SU-DHL-6 (cell line): ENCODE measurements at regions not wholly inside any gene's neighbourhood (a gene's known extent, or its start where the extent isn't known, plus 50 kb on each side); places are given as distances from the start of the nearest gene placed in this dataset.
"Not testable (repeated sequence)": the region's sequence is repeated elsewhere in the genome, so short reads cannot be mapped to it uniquely, and the experiment has no call there.

Experiments used
- H2AFZ ChIP-seq: fragments of 200-600 bp; sonication (generic); 2 replicates; pipeline ENCODE4 v1.6.1; 2014; ENCODE audit warnings: low read depth, mild to moderate bottlenecking, moderate library complexity, mixed read lengths, antibody characterized with exemption, low read length; ENCODE audit not compliant: severe bottlenecking
- H3F3A ChIP-seq: fragments of 200-600 bp; shearing (Covaris generic); 2 replicates; pipeline ENCODE4 v1.6.0; 2016; ENCODE audit warnings: antibody characterized with exemption, mild to moderate bottlenecking; ENCODE audit not compliant: insufficient read depth
- H3K27ac ChIP-seq: fragments of 200-600 bp; sonication (generic); 2 replicates; pipeline ENCODE4 v1.5.1; 2016; ENCODE audit warnings: low read depth, mild to moderate bottlenecking, low read length, moderate library complexity, mixed read lengths
- H3K27me3 ChIP-seq: fragments of 200-600 bp; sonication (generic), shearing (Covaris generic); 2 replicates; pipeline ENCODE4 v1.6.0; 2014; ENCODE audit warnings: mild to moderate bottlenecking, low read length
- H3K36me3 ChIP-seq: fragments of 200-600 bp; sonication (generic); 2 replicates; pipeline ENCODE4 v1.6.1; 2014; ENCODE audit warnings: mild to moderate bottlenecking, low read length, mixed read lengths
- H3K4me2 ChIP-seq: fragments of 300-600, 200-600 bp; shearing (Covaris generic), sonication (generic); 2 replicates; pipeline ENCODE4 v1.6.0; 2014; ENCODE audit warnings: low read length, low read depth, mild to moderate bottlenecking; ENCODE audit not compliant: poor library complexity, severe bottlenecking
- H3K4me3 ChIP-seq: fragments of 200-600 bp; sonication (generic); 2 replicates; pipeline ENCODE4 v1.5.1; 2014; ENCODE audit warnings: antibody characterized with exemption, low read length, mild to moderate bottlenecking, mixed read lengths; ENCODE audit not compliant: insufficient read depth, poor library complexity, severe bottlenecking
- H3K79me2 ChIP-seq: fragments of 200-600 bp; sonication (generic); 2 replicates; pipeline ENCODE4 v1.6.1; 2014; ENCODE audit warnings: mild to moderate bottlenecking, low read length, moderate library complexity; ENCODE audit not compliant: insufficient read depth
- H3K9ac ChIP-seq: fragments of 200-600 bp; sonication (generic); 2 replicates; pipeline ENCODE4 v1.7.0; 2014; ENCODE audit warnings: mild to moderate bottlenecking, low read length
- H3K9me2 ChIP-seq: fragments of 200-600 bp; sonication (generic); replicated peaks from 2 replicates; pipeline ENCODE4 v1.6.1; 2014; ENCODE audit warnings: low read length; ENCODE audit not compliant: insufficient read depth
- H3K9me3 ChIP-seq: fragments of 200-600 bp; sonication (generic); 2 replicates; pipeline ENCODE4 v1.6.1; 2014; ENCODE audit warnings: low read length, mixed read lengths; ENCODE audit not compliant: insufficient read depth
- H4K20me1 ChIP-seq: fragments of 200-600 bp; sonication (generic); 2 replicates; pipeline ENCODE4 v1.6.1; 2014; ENCODE audit warnings: low read depth, mild to moderate bottlenecking, antibody characterized with exemption, low read length, moderate library complexity, mixed read lengths
- CTCF ChIP-seq: fragments of 200-600 bp; sonication (generic); IDR thresholded peaks from one replicate; pipeline ENCODE4 v1.5.1; 2017; ENCODE audit warnings: antibody characterized with exemption, mild to moderate bottlenecking, low read length, moderate library complexity; ENCODE audit not compliant: insufficient read depth, poor library complexity, severe bottlenecking
- EZH2phosphoT487 ChIP-seq: fragments of 200-600 bp; sonication (generic), shearing (Covaris generic); conservative IDR thresholded peaks from 2 replicates; pipeline ENCODE4 v1.6.1; 2018; ENCODE audit warnings: mild to moderate bottlenecking, antibody characterized with exemption, low read length, moderate library complexity, mixed read lengths

GRCh38 chr6:86016567-86016966 lies 373.9 kb upstream of the SYNCRIP start:
- Histone ChIP-seq H3K27ac (no peak overlapping the region), H3K9me2 (no peaks in the 10 kb centered on the region), H3K9ac (no peak overlapping the region), H3K27me3 (no peaks in the 10 kb centered on the region), H3K4me3 (no peak overlapping the region), H3K79me2 (no peaks in the 10 kb centered on the region), H3K4me2 (no peak overlapping the region), H4K20me1 (no peaks in the 10 kb centered on the region), H3K9me3 (no peaks in the 10 kb centered on the region), H2AFZ (no peak overlapping the region), H3F3A (no peaks in the 10 kb centered on the region), H3K36me3 (no peaks in the 10 kb centered on the region)
- TF ChIP-seq EZH2phosphoT487 (no peak), CTCF (no peak)

GRCh38 chr6:86016077-86016476 lies 373.4 kb upstream of the SYNCRIP start:
- TF ChIP-seq EZH2phosphoT487 (no peak), CTCF (no peak)
- Histone ChIP-seq H3K9me3 (no peaks in the 10 kb centered on the region), H3K36me3 (no peaks in the 10 kb centered on the region), H4K20me1 (no peaks in the 10 kb centered on the region), H2AFZ (no peak overlapping the region), H3K27ac (no peak overlapping the region), H3K4me3 (no peak overlapping the region), H3K4me2 (no peak overlapping the region), H3F3A (no peaks in the 10 kb centered on the region), H3K27me3 (no peaks in the 10 kb centered on the region), H3K9me2 (no peaks in the 10 kb centered on the region), H3K79me2 (no peaks in the 10 kb centered on the region), H3K9ac (no peak overlapping the region)

- not testable (repeated sequence) for H3K27me3 ChIP-seq, H4K20me1 ChIP-seq, H3K9me3 ChIP-seq, H3K4me2 ChIP-seq, H3K9me2 ChIP-seq, H3F3A ChIP-seq, H3K27ac ChIP-seq, H3K79me2 ChIP-seq, H3K9ac ChIP-seq, H3K4me3 ChIP-seq, H3K36me3 ChIP-seq, H2AFZ ChIP-seq
Measured at GRCh38 chr6:86012991-86013390, 370.3 kb upstream of the SYNCRIP start.

- Histone ChIP-seq H3K79me2 (no peaks in the 10 kb centered on the region), H3F3A (no peaks in the 10 kb centered on the region), H3K4me3 (no peak overlapping the region), H3K27ac (no peak overlapping the region), H3K4me2 (no peak overlapping the region), H4K20me1 (no peaks in the 10 kb centered on the region), H3K36me3 (no peaks in the 10 kb centered on the region), H3K27me3 (no peaks in the 10 kb centered on the region), H2AFZ (no peak overlapping the region), H3K9me2 (no peaks in the 10 kb centered on the region), H3K9ac (no peak overlapping the region), H3K9me3 (no peaks in the 10 kb centered on the region)
- no peak for TF ChIP-seq EZH2phosphoT487
- TF ChIP-seq CTCF, result no peak
Measured at GRCh38 chr6:86010915-86011786, 368.5 kb upstream of the SYNCRIP start.
